ENCODE measurements at regions not wholly inside any gene's neighbourhood (a gene's known extent, or its start where the extent isn't known, plus 50 kb on each side); places are given as distances from the start of the nearest gene placed in this dataset.

- Histone ChIP-seq H2AFZ (ENCODE audit: low read depth, low read length) (no peak overlapping the region), H3K9me3 (ENCODE audit: low read length) (no peaks in the 10 kb centered on the region), H3K79me2 (replicated peaks; ENCODE audit: insufficient read depth, low read length) (no peaks in the 10 kb centered on the region), H3K27ac (ENCODE audit: low read length) (no peak overlapping the region), H3K4me3 (ENCODE audit: low read length) (no peak overlapping the region), H3K9me2 (ENCODE audit: insufficient read depth, low read length) (no peaks in the 10 kb centered on the region), H3K9ac (ENCODE audit: low read length) (no peak overlapping the region), H3K4me2 (ENCODE audit: low read length) (no peak overlapping the region), H3K36me3 (ENCODE audit: insufficient read depth, low read length) (no peaks in the 10 kb centered on the region), H3F3A (ENCODE audit: insufficient read depth, low read length, poor library complexity, severe bottlenecking) (no peaks in the 10 kb centered on the region), H3K27me3 (ENCODE audit: insufficient read depth, low read depth, low read length) (no peaks in the 10 kb centered on the region), H4K20me1 (ENCODE audit: insufficient read depth) (no peaks in the 10 kb centered on the region)
- TF ChIP-seq POLR2AphosphoS5 (IDR thresholded peaks at IDR 0.05) (no peak), CTCF (IDR thresholded peaks at IDR 0.05; ENCODE audit: poor library complexity, severe bottlenecking) (no peak), EZH2 (IDR thresholded peaks at IDR 0.05; ENCODE audit: borderline replicate concordance, insufficient read depth, low read length, poor library complexity, severe bottlenecking) (no peak), SMC3 (conservative IDR thresholded peaks at IDR 0.05; ENCODE audit: poor library complexity) (no peak), REST (IDR thresholded peaks at IDR 0.05; ENCODE audit: borderline replicate concordance) (no peak), TAF1 (IDR thresholded peaks at IDR 0.05; ENCODE audit: low read depth) (no peak), RAD21 (conservative IDR thresholded peaks at IDR 0.05) (no peak), EP300 (conservative IDR thresholded peaks at IDR 0.05; ENCODE audit: poor library complexity, severe bottlenecking) (no peak), MXI1 (conservative IDR thresholded peaks at IDR 0.05; ENCODE audit: poor library complexity, severe bottlenecking) (no peak)
Observed at GRCh38 chr9:75408391-75408790, 320.1 kb downstream of the OSTF1 start.

- Histone ChIP-seq H3K4me3 (ENCODE audit: low read length) (no peak overlapping the region), H3K27me3 (ENCODE audit: insufficient read depth, low read depth, low read length) (no peaks in the 10 kb centered on the region), H3K36me3 (ENCODE audit: insufficient read depth, low read length) (no peaks in the 10 kb centered on the region), H3K9ac (ENCODE audit: low read length) (no peak overlapping the region), H3K4me2 (ENCODE audit: low read length) (no peak overlapping the region), H3K9me3 (ENCODE audit: low read length) (no peaks in the 10 kb centered on the region), H3K27ac (ENCODE audit: low read length) (no peak overlapping the region), H4K20me1 (ENCODE audit: insufficient read depth) (no peaks in the 10 kb centered on the region), H3F3A (ENCODE audit: insufficient read depth, low read length, poor library complexity, severe bottlenecking) (no peaks in the 10 kb centered on the region), H3K9me2 (ENCODE audit: insufficient read depth, low read length) (no peaks in the 10 kb centered on the region), H2AFZ (ENCODE audit: low read depth, low read length) (no peak overlapping the region), H3K79me2 (replicated peaks; ENCODE audit: insufficient read depth, low read length) (no peaks in the 10 kb centered on the region)
- no peak for TF ChIP-seq CTCF (IDR thresholded peaks at IDR 0.05; ENCODE audit: poor library complexity, severe bottlenecking)
- no peak for TF ChIP-seq REST (IDR thresholded peaks at IDR 0.05; ENCODE audit: borderline replicate concordance)
- TF ChIP-seq MXI1 (conservative IDR thresholded peaks at IDR 0.05; ENCODE audit: poor library complexity, severe bottlenecking): no peak
- TF ChIP-seq RAD21 (conservative IDR thresholded peaks at IDR 0.05): no peak
- TF ChIP-seq SMC3 (conservative IDR thresholded peaks at IDR 0.05; ENCODE audit: poor library complexity): no peak
- TF ChIP-seq POLR2AphosphoS5 (IDR thresholded peaks at IDR 0.05): no peak
- TF ChIP-seq TAF1 (IDR thresholded peaks at IDR 0.05; ENCODE audit: low read depth): no peak
- TF ChIP-seq EP300 (conservative IDR thresholded peaks at IDR 0.05; ENCODE audit: poor library complexity, severe bottlenecking): no peak
- TF ChIP-seq EZH2 (IDR thresholded peaks at IDR 0.05; ENCODE audit: borderline replicate concordance, insufficient read depth, low read length, poor library complexity, severe bottlenecking): no peak
Observed at GRCh38 chr9:75410405-75410804, 322.1 kb downstream of the OSTF1 start.
